K562 (cell line): ENCODE measurements at regions not wholly inside any gene's neighbourhood (a gene's known extent, or its start where the extent isn't known, plus 50 kb on each side); places are given as distances from the start of the nearest gene placed in this dataset.

Experiments used
- ATAC-seq: fragments of 200-7000 bp; cut with Tn5 transposase; 3 replicates; pipeline ENCODE4 v1.9.1; 2020; ENCODE audit warnings: moderate library complexity
- BruUV-seq: library from RNA; stranded (reverse); fragments of 400-500 nt; replicated peaks from 2 replicates; lab custom pipeline; 2021; lab: Mats Ljungman, UMichigan
- CTCF ChIA-PET: fragments of 300-600 bp; formaldehyde crosslinking; extraction: SDS; loops from one replicate; lab custom pipeline; 2021; ENCODE audit warnings: low intra/inter-chr PET ratio; lab: Yijun Ruan, JAX
- POLR2A ChIA-PET: fragments of 300-600, 350-650 bp; sonication (Branson Sonifier 250); formaldehyde crosslinking; extraction: SDS; loops from one replicate; lab custom pipeline; 2021; ENCODE audit warnings: antibody characterized with exemption, inconsistent platforms; lab: Yijun Ruan, JAX
- DNase-seq, 4 experiments: peaks; one replicate each; pipeline versions ENCODE4 v3.0.0 to v3.0.0-alpha.2; 2011 to 2018; ENCODE audit warnings: low spot score in 3 of 4, mixed read lengths in 3 of 4; ENCODE audit errors: extremely low read depth in 1 of 4
- FAIRE-seq: peaks from 2 replicates; lab custom pipeline; 2011; peaks lifted over from hg19 to GRCh38; lab: Jason Lieb, UNC
- H2AFZ ChIP-seq: 2 replicates; pipeline ENCODE4 v1.6.0; 2011; ENCODE audit warnings: low read depth, low read length, control low read depth, inconsistent platforms
- H3K27ac ChIP-seq: fragments of 200-600 bp; 3 replicates; pipeline ENCODE4 v1.8.0; 2011; ENCODE audit warnings: low read depth, mild to moderate bottlenecking, control low read depth, inconsistent platforms, low read length, moderate library complexity, mixed read lengths; ENCODE audit errors: extremely low read depth
- H3K27me3 ChIP-seq, 2 experiments: fragments of 300-600 bp in 1 of 2; 2 replicates in 1 of 2; 3 replicates in 1 of 2; pipeline versions ENCODE4 v1.6.0 to v1.8.0; 2011; ENCODE audit warnings: inconsistent platforms in 2 of 2, low read length in 2 of 2, mild to moderate bottlenecking in 1 of 2, mixed read lengths in 1 of 2, moderate library complexity in 1 of 2; ENCODE audit not compliant: control insufficient read depth in 2 of 2, insufficient read depth in 2 of 2
- H3K36me3 ChIP-seq: fragments of 300-600 bp; 3 replicates; pipeline ENCODE4 v1.8.0; 2011; ENCODE audit warnings: mild to moderate bottlenecking, low read length, inconsistent platforms; ENCODE audit not compliant: control insufficient read depth, insufficient read depth
- H3K4me1 ChIP-seq, 2 experiments: fragments of 200-600 bp in 1 of 2; replicated peaks in 1 of 2; 2 replicates in 1 of 2; 3 replicates in 1 of 2; pipeline versions ENCODE4 v1.5.1 to v1.8.0; 2011; ENCODE audit warnings: inconsistent platforms in 2 of 2, low read length in 2 of 2, mild to moderate bottlenecking in 1 of 2, mixed read lengths in 1 of 2, moderate library complexity in 1 of 2; ENCODE audit not compliant: control insufficient read depth in 2 of 2, insufficient read depth in 2 of 2
- H3K4me2 ChIP-seq: 2 replicates; pipeline ENCODE4 v1.6.1; 2011; ENCODE audit warnings: low read length, control low read depth, inconsistent platforms, mixed read lengths; ENCODE audit not compliant: insufficient read depth
- H3K4me3 ChIP-seq: fragments of 200-600 bp; sonication (generic), shearing (Covaris generic); 2 replicates; pipeline ENCODE4 v1.5.1; 2016; ENCODE audit warnings: control low read depth, inconsistent platforms
- H3K79me2 ChIP-seq: fragments of 200-600 bp; 3 replicates; pipeline ENCODE4 v1.8.0; 2011; ENCODE audit warnings: low read length, inconsistent platforms; ENCODE audit not compliant: control insufficient read depth, insufficient read depth
- H3K9ac ChIP-seq, 2 experiments: 2 replicates each; pipeline versions ENCODE4 v1.6.0 to v1.6.1; 2011; ENCODE audit warnings: low read depth in 2 of 2, low read length in 2 of 2, control low read depth in 1 of 2, inconsistent platforms in 1 of 2, mild to moderate bottlenecking in 1 of 2, mixed read lengths in 1 of 2; ENCODE audit not compliant: insufficient read depth in 1 of 2
- H3K9me1 ChIP-seq: one replicate; pipeline ENCODE4 v1.6.0; 2011; ENCODE audit warnings: inconsistent platforms, mild to moderate bottlenecking, low read length, moderate library complexity; ENCODE audit not compliant: control insufficient read depth, insufficient read depth
- H3K9me3 ChIP-seq: replicated peaks from 2 replicates; pipeline ENCODE4 v1.5.1; 2011; ENCODE audit warnings: low read depth, low read length, inconsistent platforms; ENCODE audit not compliant: control insufficient read depth, insufficient read depth
- H4K20me1 ChIP-seq: replicated peaks from 2 replicates; pipeline ENCODE4 v1.6.1; 2011; ENCODE audit warnings: low read length, inconsistent platforms, mixed read lengths; ENCODE audit not compliant: control insufficient read depth, insufficient read depth
- BCOR ChIP-seq: fragments of 450-650 bp; IDR thresholded peaks from 2 replicates; pipeline ENCODE4 v1.6.1; 2016
- BRF1 ChIP-seq: IDR thresholded peaks from 3 replicates; pipeline ENCODE4 v1.6.1; 2011; ENCODE audit warnings: borderline replicate concordance, mild to moderate bottlenecking; ENCODE audit not compliant: insufficient read length; ENCODE audit errors: extremely low read depth
- CBX3 ChIP-seq, 2 experiments: IDR thresholded peaks; 1 replicate in 1 of 2; 2 replicates in 1 of 2; pipeline ENCODE4 v1.6.1; 2012; ENCODE audit warnings: inconsistent platforms in 2 of 2, low read length in 2 of 2, borderline replicate concordance in 1 of 2, control low read depth in 1 of 2
- CREM ChIP-seq: IDR thresholded peaks from 2 replicates; pipeline ENCODE4 v1.6.1; 2014; ENCODE audit warnings: antibody characterized with exemption, low read depth
- IFI16 ChIP-seq: fragments of 250-450 bp; sonication (Bioruptor Pico); IDR thresholded peaks from 2 replicates; pipeline ENCODE4 v2.1.2; 2022; ENCODE audit warnings: mild to moderate bottlenecking, inconsistent platforms
- NFYB ChIP-seq: IDR thresholded peaks from 2 replicates; pipeline ENCODE4 v1.6.1; 2011; ENCODE audit warnings: mild to moderate bottlenecking, moderate library complexity; ENCODE audit not compliant: insufficient read length; ENCODE audit errors: extremely low read depth
- NR2C1 ChIP-seq, 2 experiments: fragments of 450-650 bp; IDR thresholded peaks; 2 replicates each; pipeline ENCODE4 v1.6.1; 2017; ENCODE audit warnings: mild to moderate bottlenecking in 2 of 2, antibody characterized with exemption in 1 of 2, inconsistent platforms in 1 of 2, missing compliant biosample characterization in 1 of 2, missing genetic modification characterization in 1 of 2
- POLR2AphosphoS2 ChIP-seq: IDR thresholded peaks from 2 replicates; pipeline ENCODE4 v1.6.1; 2012; ENCODE audit warnings: low read length, improper control_type of control experiment
- SAFB2 ChIP-seq: fragments of 200-400 bp; formaldehyde crosslinking; IDR thresholded peaks from 2 replicates; pipeline ENCODE4 v1.6.1; 2018; ENCODE audit warnings: borderline replicate concordance, low read length, low read depth, moderate library complexity; ENCODE audit not compliant: severe bottlenecking
- TCFL5 ChIP-seq: fragments of 250-450 bp; sonication (Bioruptor Pico); conservative IDR thresholded peaks from 2 replicates; pipeline ENCODE4 v1.6.1; 2021; ENCODE audit warnings: mild to moderate bottlenecking, moderate library complexity, matching md5 sums
- ZNF830 ChIP-seq: fragments of 250-450 bp; sonication (Bioruptor Pico); IDR thresholded peaks from 2 replicates; pipeline ENCODE4 v1.5.0; 2021; ENCODE audit warnings: mild to moderate bottlenecking
- WGBS: fragments of 100-300 bp; shearing (Covaris generic); methylation state at CpG from one replicate; pipeline ENCODE4 v1.1.6; 2016; ENCODE audit warnings: low coverage, mixed read lengths; ENCODE audit not compliant: insufficient coverage; ENCODE audit errors: missing lambda C conversion rate; 5-methylcytosine and 5-hydroxymethylcytosine counted together
- in situ Hi-C: fragments of 300-500 bp; cut with MboI; formaldehyde crosslinking; loops from 4 replicates; pipeline ENCODE4 v1.15.0; 2018; ENCODE audit warnings: inconsistent platforms, mixed read lengths
- intact Hi-C: fragments of 100-400 bp; cut with micrococcal nuclease; formaldehyde crosslinking; loops from 2 replicates; pipeline ENCODE4 v1.14.2; 2022
- TF ChIP-seq, protein P1 (sequence below): fragments of 450-650 bp; IDR thresholded peaks from 2 replicates; pipeline ENCODE4 v1.6.1; 2014; ENCODE audit warnings: low read depth, mild to moderate bottlenecking, moderate library complexity, borderline replicate concordance
- TF ChIP-seq, protein P2 (sequence below), 2 experiments: fragments of 450-650 bp in 1 of 2; sonication (generic) in 1 of 2; formaldehyde crosslinking in 1 of 2; IDR thresholded peaks; 2 replicates each; pipeline versions ENCODE4 v1.7.1 to v1.9.0; 2016 to 2022; ENCODE audit warnings: inconsistent platforms in 1 of 2, mild to moderate bottlenecking in 1 of 2, missing genetic modification reagents in 1 of 2

DNA sequence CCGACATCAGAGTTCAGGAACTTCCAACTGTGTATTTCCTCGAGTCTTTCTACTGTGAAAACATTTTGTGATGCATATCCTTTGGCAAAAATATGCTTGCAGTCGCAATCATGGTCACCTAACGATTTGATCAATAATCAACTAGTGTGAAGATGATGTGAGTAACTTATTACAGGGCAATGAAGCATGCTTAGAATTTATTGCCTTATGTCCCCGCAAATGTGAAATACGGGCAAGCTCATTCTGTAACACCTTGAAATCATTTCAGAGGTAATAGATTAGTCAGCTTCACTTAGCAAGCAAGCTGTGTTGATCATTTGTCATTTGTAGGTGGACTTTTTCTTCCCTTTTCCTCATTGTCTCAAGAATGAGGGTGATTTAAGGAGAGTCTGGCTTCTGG is 67.9 kb upstream of the DOK5 start:
- no peak for TF ChIP-seq NR2C1 (IDR thresholded peaks at IDR 0.05)
- TF ChIP-seq NR2C1 (tag; IDR thresholded peaks at IDR 0.05) = no peak
- TF ChIP-seq, protein P1, sequence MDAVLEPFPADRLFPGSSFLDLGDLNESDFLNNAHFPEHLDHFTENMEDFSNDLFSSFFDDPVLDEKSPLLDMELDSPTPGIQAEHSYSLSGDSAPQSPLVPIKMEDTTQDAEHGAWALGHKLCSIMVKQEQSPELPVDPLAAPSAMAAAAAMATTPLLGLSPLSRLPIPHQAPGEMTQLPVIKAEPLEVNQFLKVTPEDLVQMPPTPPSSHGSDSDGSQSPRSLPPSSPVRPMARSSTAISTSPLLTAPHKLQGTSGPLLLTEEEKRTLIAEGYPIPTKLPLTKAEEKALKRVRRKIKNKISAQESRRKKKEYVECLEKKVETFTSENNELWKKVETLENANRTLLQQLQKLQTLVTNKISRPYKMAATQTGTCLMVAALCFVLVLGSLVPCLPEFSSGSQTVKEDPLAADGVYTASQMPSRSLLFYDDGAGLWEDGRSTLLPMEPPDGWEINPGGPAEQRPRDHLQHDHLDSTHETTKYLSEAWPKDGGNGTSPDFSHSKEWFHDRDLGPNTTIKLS = no peak
- TF ChIP-seq ZNF830 (CRISPR knock-in tag) = no peak
- no peak for TF ChIP-seq CREM
- TF ChIP-seq BRF1 = no peak
- no peak for TF ChIP-seq IFI16 (CRISPR knock-in tag)
- TF ChIP-seq NFYB = no peak
- TF ChIP-seq SAFB2 = no peak
- no peak for TF ChIP-seq CBX3 (IDR thresholded peaks at IDR 0.05; ENCODE audit: borderline replicate concordance in 1 of 2, low read length in 2 of 2)
- TF ChIP-seq BCOR = no peak
- no peak for TF ChIP-seq POLR2AphosphoS2
- TF ChIP-seq, protein P2, sequence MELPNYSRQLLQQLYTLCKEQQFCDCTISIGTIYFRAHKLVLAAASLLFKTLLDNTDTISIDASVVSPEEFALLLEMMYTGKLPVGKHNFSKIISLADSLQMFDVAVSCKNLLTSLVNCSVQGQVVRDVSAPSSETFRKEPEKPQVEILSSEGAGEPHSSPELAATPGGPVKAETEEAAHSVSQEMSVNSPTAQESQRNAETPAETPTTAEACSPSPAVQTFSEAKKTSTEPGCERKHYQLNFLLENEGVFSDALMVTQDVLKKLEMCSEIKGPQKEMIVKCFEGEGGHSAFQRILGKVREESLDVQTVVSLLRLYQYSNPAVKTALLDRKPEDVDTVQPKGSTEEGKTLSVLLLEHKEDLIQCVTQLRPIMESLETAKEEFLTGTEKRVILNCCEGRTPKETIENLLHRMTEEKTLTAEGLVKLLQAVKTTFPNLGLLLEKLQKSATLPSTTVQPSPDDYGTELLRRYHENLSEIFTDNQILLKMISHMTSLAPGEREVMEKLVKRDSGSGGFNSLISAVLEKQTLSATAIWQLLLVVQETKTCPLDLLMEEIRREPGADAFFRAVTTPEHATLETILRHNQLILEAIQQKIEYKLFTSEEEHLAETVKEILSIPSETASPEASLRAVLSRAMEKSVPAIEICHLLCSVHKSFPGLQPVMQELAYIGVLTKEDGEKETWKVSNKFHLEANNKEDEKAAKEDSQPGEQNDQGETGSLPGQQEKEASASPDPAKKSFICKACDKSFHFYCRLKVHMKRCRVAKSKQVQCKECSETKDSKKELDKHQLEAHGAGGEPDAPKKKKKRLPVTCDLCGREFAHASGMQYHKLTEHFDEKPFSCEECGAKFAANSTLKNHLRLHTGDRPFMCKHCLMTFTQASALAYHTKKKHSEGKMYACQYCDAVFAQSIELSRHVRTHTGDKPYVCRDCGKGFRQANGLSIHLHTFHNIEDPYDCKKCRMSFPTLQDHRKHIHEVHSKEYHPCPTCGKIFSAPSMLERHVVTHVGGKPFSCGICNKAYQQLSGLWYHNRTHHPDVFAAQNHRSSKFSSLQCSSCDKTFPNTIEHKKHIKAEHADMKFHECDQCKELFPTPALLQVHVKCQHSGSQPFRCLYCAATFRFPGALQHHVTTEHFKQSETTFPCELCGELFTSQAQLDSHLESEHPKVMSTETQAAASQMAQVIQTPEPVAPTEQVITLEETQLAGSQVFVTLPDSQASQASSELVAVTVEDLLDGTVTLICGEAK (IDR thresholded peaks at IDR 0.05) = no peak
- TF ChIP-seq, protein P2 (CRISPR knock-in tag; IDR thresholded peaks at IDR 0.05) = no peak
- TF ChIP-seq TCFL5 (CRISPR knock-in tag) = no peak
- Histone ChIP-seq H4K20me1 (no peaks in the 10 kb centered on the region), H3K79me2 (no peaks in the 10 kb centered on the region), H3K4me3 (no peak overlapping the region), H3K27ac (no peak overlapping the region), H3K9me1 (no peaks in the 10 kb centered on the region), H3K27me3 (no peaks in the 10 kb centered on the region), H2AFZ (no peak overlapping the region), H3K9ac (no peak overlapping the region), H3K9me3 (no peaks in the 10 kb centered on the region), H3K4me1 (no peaks in the 10 kb centered on the region), H3K4me2 (no peak overlapping the region), H3K36me3 (no peaks in the 10 kb centered on the region)
- CTCF ChIA-PET = no interaction called here
- 0% methylated on average over 6 of the region's 6 CpGs for WGBS
- POLR2A ChIA-PET = no interaction called here
- in situ Hi-C loops (loop anchor here (10.0 kb wide), 1 partner anchor 587 kb away; no protein-coding TSS in a partner anchor), intact Hi-C loops (no loop called here)
- no TSS peak for BruUV-seq
- no peak for DNase-seq
- no peak for ATAC-seq
- FAIRE-seq = no peak
